Tibial nerve (tissue), 3 donors: ENCODE measurements at regions not wholly inside any gene's neighbourhood (a gene's known extent, or its start where the extent isn't known, plus 50 kb on each side); places are given as distances from the start of the nearest gene placed in this dataset.

ENCODE experiments used
- CTCF ChIP-seq, 5 experiments: fragments of 200-600 bp in 3 of 5; fragments of 450-650 bp in 2 of 5; sonication (generic) in 3 of 5; IDR thresholded peaks; one replicate each; pipeline ENCODE4 v1.5.1; 2016 to 2019; ENCODE audit warnings: antibody characterized with exemption in 5 of 5, mild to moderate bottlenecking in 3 of 5, moderate library complexity in 2 of 5
- POLR2A ChIP-seq, 2 donors: fragments of 450-650 bp; IDR thresholded peaks; one replicate each; pipeline ENCODE4 v1.6.1; 2017; ENCODE audit warnings: antibody characterized with exemption in 2 of 2, mild to moderate bottlenecking in 2 of 2, moderate library complexity in 2 of 2

DNA sequence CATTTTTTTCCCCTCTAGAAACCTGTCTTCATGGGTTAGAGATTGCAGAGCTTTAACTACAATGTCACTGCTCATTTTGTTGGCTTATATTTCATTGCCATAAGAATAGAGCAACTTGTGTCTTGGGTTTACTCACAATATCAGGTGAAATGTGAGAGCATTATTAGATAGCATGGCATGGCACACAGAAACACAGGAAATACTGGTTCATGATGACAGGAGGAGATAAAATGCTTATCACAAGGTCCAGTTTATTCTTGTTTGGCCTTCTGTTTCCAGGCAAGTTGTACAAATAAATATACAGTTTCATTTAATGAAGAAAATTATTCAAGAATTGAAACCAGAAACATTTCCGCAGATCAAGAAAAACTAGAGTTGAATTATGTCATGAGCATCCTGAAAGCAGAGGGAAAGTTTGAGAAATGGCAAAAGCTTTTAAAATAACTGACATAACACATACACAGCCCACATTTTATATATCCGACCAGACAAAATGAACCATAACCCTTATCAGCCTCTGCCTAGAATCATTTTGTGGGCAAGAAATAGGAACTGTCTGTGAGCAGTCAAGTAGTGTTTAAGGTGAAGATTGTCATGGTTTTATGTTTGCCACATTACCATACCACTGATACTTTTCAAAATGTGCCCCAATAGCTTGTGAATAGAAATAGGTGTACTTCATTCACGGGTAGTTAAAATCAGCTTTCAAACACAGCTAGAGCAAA lies 297.9 kb upstream of the ARGLU1 start:
- TF ChIP-seq POLR2A (IDR thresholded peaks at IDR 0.05), result no peak
- no peak for TF ChIP-seq CTCF (IDR thresholded peaks at IDR 0.05)
